ENCODE measurements at regions not wholly inside any gene's neighbourhood (a gene's known extent, or its start where the extent isn't known, plus 50 kb on each side); places are given as distances from the start of the nearest gene placed in this dataset.

- no peak for DNase-seq (ENCODE audit: low read depth in 2 of 2)
Observed at GRCh38 chr7:47043304-47043703, 538.6 kb downstream of the TNS3 start.

- DNase-seq (ENCODE audit: low read depth in 2 of 2): no peak
Observed at GRCh38 chr7:47042669-47043068, 539.2 kb downstream of the TNS3 start.

GRCh38 chr7:47040795-47041347 is 541.0 kb downstream of the TNS3 start:
- DNase-seq (ENCODE audit: low read depth in 2 of 2): no peak

GRCh38 chr7:47039904-47040303 is 542.0 kb downstream of the TNS3 start:
- no peak for DNase-seq (ENCODE audit: low read depth in 2 of 2)

GRCh38 chr7:47039089-47039648 is 542.7 kb downstream of the TNS3 start:
- DNase-seq (ENCODE audit: low read depth in 2 of 2): no peak

- no peak for DNase-seq (ENCODE audit: low read depth in 2 of 2)
Observed at GRCh38 chr7:47038621-47039020, 543.3 kb downstream of the TNS3 start.

GRCh38 chr7:47037607-47038006 is 544.3 kb downstream of the TNS3 start:
- no peak for DNase-seq (ENCODE audit: low read depth in 2 of 2)

- no peak for DNase-seq (ENCODE audit: low read depth in 2 of 2)
Observed at GRCh38 chr7:47036909-47037308, 545.0 kb downstream of the TNS3 start.

GRCh38 chr7:47035522-47035921 is 546.4 kb downstream of the TNS3 start:
- DNase-seq (ENCODE audit: low read depth in 2 of 2): no peak

GRCh38 chr7:47034180-47034579 is 547.7 kb downstream of the TNS3 start:
- DNase-seq (ENCODE audit: low read depth in 2 of 2): no peak

- DNase-seq (ENCODE audit: low read depth in 2 of 2): no peak
Observed at GRCh38 chr7:47032536-47032908, 549.4 kb downstream of the TNS3 start.

GRCh38 chr7:47031786-47032535 is 550.0 kb downstream of the TNS3 start:
- DNase-seq (ENCODE audit: low read depth in 2 of 2): no peak

- DNase-seq (ENCODE audit: low read depth in 2 of 2): no peak
Observed at GRCh38 chr7:47028284-47028683, 553.6 kb downstream of the TNS3 start.

GRCh38 chr7:47027695-47028240 is 554.1 kb downstream of the TNS3 start:
- DNase-seq (ENCODE audit: low read depth in 2 of 2): no peak

GRCh38 chr7:47026780-47027361 is 555.0 kb downstream of the TNS3 start:
- no peak for DNase-seq (ENCODE audit: low read depth in 2 of 2)

GRCh38 chr7:47024991-47025390 is 556.9 kb downstream of the TNS3 start:
- DNase-seq (ENCODE audit: low read depth in 2 of 2): no peak

GRCh38 chr7:47008461-47008860 is 573.5 kb downstream of the TNS3 start:
- no peak for DNase-seq (ENCODE audit: low read depth in 2 of 2)

GRCh38 chr7:47007471-47007870 is 574.4 kb downstream of the TNS3 start:
- no peak for DNase-seq (ENCODE audit: low read depth in 2 of 2)

- no peak for DNase-seq (ENCODE audit: low read depth in 2 of 2)
Observed at GRCh38 chr7:47000561-47000960, 581.4 kb downstream of the TNS3 start.

- no peak for DNase-seq (ENCODE audit: low read depth in 2 of 2)
Observed at GRCh38 chr7:46999866-47000265, 582.0 kb downstream of the TNS3 start.

- DNase-seq (ENCODE audit: low read depth in 2 of 2): no peak
Observed at GRCh38 chr7:46996972-46997371, 584.9 kb downstream of the TNS3 start.

- no peak for DNase-seq (ENCODE audit: low read depth in 2 of 2)
Observed at GRCh38 chr7:46993396-46993795, 588.5 kb downstream of the TNS3 start.

GRCh38 chr7:46990761-46991160 is 591.1 kb downstream of the TNS3 start:
- no peak for DNase-seq (ENCODE audit: low read depth in 2 of 2)

All from stimulated activated CD8-positive, alpha-beta memory T cell treated with anti-CD3 and anti-CD28 coated beads, Interleukin-15, amount 100 ng/mL, for 48 hours (primary cell).